MCF 10A (cell line): ENCODE measurements at regions not wholly inside any gene's neighbourhood (a gene's known extent, or its start where the extent isn't known, plus 50 kb on each side); places are given as distances from the start of the nearest gene placed in this dataset.
A peak's percentile ranks its signal among the peaks of the same experiment; 100 is the strongest.

Source experiments
- BruUV-seq: library from RNA; stranded (reverse); fragments of 400-500 nt; replicated peaks from 2 replicates; lab custom pipeline; 2021; lab: Mats Ljungman, UMichigan
- CTCF ChIA-PET: fragments of 300-600 bp; sonication (Branson Sonifier 250); formaldehyde crosslinking; extraction: SDS; loops from one replicate; lab custom pipeline; 2021; ENCODE audit warnings: antibody characterized with exemption, inconsistent platforms; lab: Yijun Ruan, JAX
- POLR2A ChIA-PET: fragments of 300-600, 350-650 bp; sonication (Branson Sonifier 250); formaldehyde crosslinking; extraction: SDS; loops from one replicate; lab custom pipeline; 2020; ENCODE audit warnings: antibody characterized with exemption, inconsistent platforms; lab: Yijun Ruan, JAX
- DNase-seq: peaks from one replicate; pipeline ENCODE4 v3.0.0-alpha.2; 2018; ENCODE audit not compliant: unreplicated experiment
- H3K27ac Mint-ChIP-seq: one replicate; pipeline ENCODE4 v1.8.0; 2022; ENCODE audit warnings: mild to moderate bottlenecking, low read depth, mixed read lengths; ENCODE audit not compliant: unreplicated experiment
- H3K27me3 Mint-ChIP-seq: one replicate; pipeline ENCODE4 v1.8.0; 2022; ENCODE audit warnings: mixed read lengths; ENCODE audit not compliant: insufficient read depth, unreplicated experiment
- H3K36me3 Mint-ChIP-seq: one replicate; pipeline ENCODE4 v1.8.0; 2022; ENCODE audit warnings: mild to moderate bottlenecking, moderate library complexity, mixed read lengths; ENCODE audit not compliant: insufficient read depth, unreplicated experiment
- H3K4me1 Mint-ChIP-seq: one replicate; pipeline ENCODE4 v1.8.0; 2022; ENCODE audit warnings: mixed read lengths; ENCODE audit not compliant: insufficient read depth, unreplicated experiment
- H3K4me3 Mint-ChIP-seq: one replicate; pipeline ENCODE4 v1.8.0; 2022; ENCODE audit warnings: mild to moderate bottlenecking, moderate library complexity, mixed read lengths; ENCODE audit not compliant: unreplicated experiment
- H3K9me3 Mint-ChIP-seq: one replicate; pipeline ENCODE4 v1.8.0; 2022; ENCODE audit warnings: mixed read lengths; ENCODE audit not compliant: unreplicated experiment
- CTCF ChIP-seq: fragments of 200-600 bp; IDR thresholded peaks from one replicate; pipeline ENCODE4 v1.8.0; 2022; ENCODE audit warnings: antibody characterized with exemption, mild to moderate bottlenecking; ENCODE audit not compliant: unreplicated experiment
- intact Hi-C: fragments of 100-400 bp; cut with micrococcal nuclease; formaldehyde crosslinking; loops from 2 replicates; pipeline ENCODE4 v1.14.1; 2022

GRCh38 chr10:59512951-59513350, 150.6 kb upstream of the FAM13C start:
- no peaks in the 10 kb centered on the region for H3K9me3 Mint-ChIP-seq
- no TSS peak for BruUV-seq
- no peak for TF ChIP-seq CTCF
- ChIA-PET CTCF (no interaction called here), POLR2A (no interaction called here)
- H3K4me1 Mint-ChIP-seq: no peaks in the 10 kb centered on the region
- H3K27ac Mint-ChIP-seq: no peak overlapping the region
- H3K4me3 Mint-ChIP-seq: no peak overlapping the region
- DNase-seq: no peak
- H3K36me3 Mint-ChIP-seq: no peaks in the 10 kb centered on the region
- H3K27me3 Mint-ChIP-seq: peaks cover 32% of the 10 kb centered on the region
- intact Hi-C loops: no loop called here

GRCh38 chr10:59508956-59509355, 146.6 kb upstream of the FAM13C start:
- H3K36me3 Mint-ChIP-seq: no peaks in the 10 kb centered on the region
- ChIA-PET CTCF (no interaction called here), POLR2A (interaction anchor here (0.7 kb wide), 1 partner anchor 789 kb away, joined by 3 read pairs; no protein-coding TSS in a partner anchor)
- DNase-seq: no peak
- intact Hi-C loops: no loop called here
- no peaks in the 10 kb centered on the region for H3K27me3 Mint-ChIP-seq
- BruUV-seq: no TSS peak
- H3K27ac Mint-ChIP-seq: no peak overlapping the region
- TF ChIP-seq CTCF: no peak
- H3K9me3 Mint-ChIP-seq: no peaks in the 10 kb centered on the region
- no peaks in the 10 kb centered on the region for H3K4me1 Mint-ChIP-seq
- no peak overlapping the region for H3K4me3 Mint-ChIP-seq

GRCh38 chr10:59508296-59508695, 145.9 kb upstream of the FAM13C start:
- intact Hi-C loops: no loop called here
- Mint-ChIP-seq H3K27ac (no peak overlapping the region), H3K27me3 (no peaks in the 10 kb centered on the region), H3K4me3 (no peak overlapping the region), H3K4me1 (no peaks in the 10 kb centered on the region), H3K36me3 (no peaks in the 10 kb centered on the region), H3K9me3 (no peaks in the 10 kb centered on the region)
- no TSS peak for BruUV-seq
- peak; percentile 42 for DNase-seq
- TF ChIP-seq CTCF: no peak
- ChIA-PET CTCF (no interaction called here), POLR2A (interaction anchor here (0.7 kb wide), 1 partner anchor 789 kb away, joined by 3 read pairs; no protein-coding TSS in a partner anchor)

GRCh38 chr10:59505926-59506325, 143.6 kb upstream of the FAM13C start:
- no peak overlapping the region for H3K4me3 Mint-ChIP-seq
- no peak for DNase-seq
- CTCF ChIA-PET: interaction anchor here (0.8 kb wide), 1 partner anchor 324 kb away, joined by 3 read pairs; no protein-coding TSS in a partner anchor
- intact Hi-C loops: no loop called here
- H3K27me3 Mint-ChIP-seq: peaks cover 8% of the 10 kb centered on the region
- H3K4me1 Mint-ChIP-seq: no peaks in the 10 kb centered on the region
- no peaks in the 10 kb centered on the region for H3K36me3 Mint-ChIP-seq
- H3K27ac Mint-ChIP-seq: no peak overlapping the region
- H3K9me3 Mint-ChIP-seq: no peaks in the 10 kb centered on the region
- TF ChIP-seq CTCF: no peak
- POLR2A ChIA-PET: interaction anchor here (1.1 kb wide), 1 partner anchor 11 kb away, joined by 3 read pairs; no protein-coding TSS in a partner anchor
- BruUV-seq: no TSS peak
